Esophagus squamous epithelium (tissue), 4 donors: ENCODE measurements at regions not wholly inside any gene's neighbourhood (a gene's known extent, or its start where the extent isn't known, plus 50 kb on each side); places are given as distances from the start of the nearest gene placed in this dataset.

ENCODE experiments used
- CTCF ChIP-seq, 6 experiments: fragments of 450-650 bp in 4 of 6; fragments of 200-600 bp in 2 of 6; sonication (generic) in 2 of 6; IDR thresholded peaks; one replicate each; pipeline ENCODE4 v1.5.1; 2016 to 2019; ENCODE audit warnings: antibody characterized with exemption in 6 of 6, mild to moderate bottlenecking in 4 of 6, moderate library complexity in 4 of 6
- POLR2A ChIP-seq, 4 donors: fragments of 450-650 bp; IDR thresholded peaks; one replicate each; pipeline ENCODE4 v1.6.1; 2017; ENCODE audit warnings: antibody characterized with exemption in 4 of 4, mild to moderate bottlenecking in 4 of 4, moderate library complexity in 3 of 4

- TF ChIP-seq CTCF (IDR thresholded peaks at IDR 0.05), result no peak
- no peak for TF ChIP-seq POLR2A (IDR thresholded peaks at IDR 0.05)
Observed at GRCh38 chr14:22448905-22449599, 140.0 kb downstream of the DAD1 start.
